Tongue (tissue), 1 donor: ENCODE measurements at regions not wholly inside any gene's neighbourhood (a gene's known extent, or its start where the extent isn't known, plus 50 kb on each side); places are given as distances from the start of the nearest gene placed in this dataset.
"Not testable (repeated sequence)": the region's sequence is repeated elsewhere in the genome, so short reads cannot be mapped to it uniquely, and the experiment has no call there.

Experiments used
- DNase-seq: peaks from one replicate; pipeline ENCODE4 v3.0.0-alpha.2; 2015

- DNase-seq, result no peak
These were observed 303.1 kb upstream of the CHORDC1 start for GRCh38 chr11:90525962-90526361.

GRCh38 chr11:90512846-90513245, 290.0 kb upstream of the CHORDC1 start:
- no peak for DNase-seq

GRCh38 chr11:90510839-90511238, 288.0 kb upstream of the CHORDC1 start:
- DNase-seq, result no peak

- DNase-seq, result no peak
These were observed 278.2 kb upstream of the CHORDC1 start for GRCh38 chr11:90500922-90501568.

GRCh38 chr11:90496722-90497121, 273.9 kb upstream of the CHORDC1 start:
- no peak for DNase-seq

GRCh38 chr11:90493379-90493778, 270.5 kb upstream of the CHORDC1 start:
- no peak for DNase-seq

- no peak for DNase-seq
These were observed 268.6 kb upstream of the CHORDC1 start for GRCh38 chr11:90491466-90491865.

GRCh38 chr11:90476442-90477007, 253.7 kb upstream of the CHORDC1 start:
- peak; percentile 49 for DNase-seq

- DNase-seq, result no peak
These were observed 246.1 kb upstream of the CHORDC1 start for GRCh38 chr11:90468923-90469322.

- no peak for DNase-seq
These were observed 242.7 kb upstream of the CHORDC1 start for GRCh38 chr11:90465553-90465952.

- DNase-seq, result not testable (repeated sequence)
These were observed 232.6 kb upstream of the CHORDC1 start for GRCh38 chr11:90455347-90455920.

GRCh38 chr11:90453525-90453924, 230.7 kb upstream of the CHORDC1 start:
- no peak for DNase-seq

GRCh38 chr11:90449606-90450005, 226.8 kb upstream of the CHORDC1 start:
- no peak for DNase-seq

GRCh38 chr11:90448256-90448655, 225.4 kb upstream of the CHORDC1 start:
- DNase-seq, result no peak

- DNase-seq, result peak; percentile 6
These were observed 224.8 kb upstream of the CHORDC1 start for GRCh38 chr11:90447618-90448017.

- peak; percentile 4 for DNase-seq
These were observed 223.4 kb upstream of the CHORDC1 start for GRCh38 chr11:90446207-90446606.

- DNase-seq, result no peak
These were observed 215.2 kb upstream of the CHORDC1 start for GRCh38 chr11:90438069-90438468.

- no peak for DNase-seq
These were observed 212.0 kb upstream of the CHORDC1 start for GRCh38 chr11:90434858-90435257.

- DNase-seq, result no peak
These were observed 206.0 kb upstream of the CHORDC1 start for GRCh38 chr11:90428836-90429235.

GRCh38 chr11:90426442-90426841, 203.6 kb upstream of the CHORDC1 start:
- DNase-seq, result no peak

GRCh38 chr11:90423378-90423777, 200.5 kb upstream of the CHORDC1 start:
- DNase-seq, result peak; percentile 4

- not testable (repeated sequence) for DNase-seq
These were observed 199.9 kb upstream of the CHORDC1 start for GRCh38 chr11:90422787-90423186.

- DNase-seq, result no peak
These were observed 191.4 kb upstream of the CHORDC1 start for GRCh38 chr11:90414221-90414620.

- no peak for DNase-seq
These were observed 184.5 kb upstream of the CHORDC1 start for GRCh38 chr11:90407350-90407749.
